Naive thymus-derived CD4-positive, alpha-beta T cell (primary cell): ENCODE measurements at regions not wholly inside any gene's neighbourhood (a gene's known extent, or its start where the extent isn't known, plus 50 kb on each side); places are given as distances from the start of the nearest gene placed in this dataset.

Source experiments
- ATAC-seq: fragments of 150-1000 bp; cut with Tn5 transposase; 2 replicates; pipeline ENCODE4 v1.10.0; 2021; ENCODE audit warnings: mild to moderate bottlenecking, moderate library complexity
- CTCF ChIA-PET: fragments of 350-600 bp; sonication (Branson Sonifier 250); formaldehyde crosslinking; loops from one replicate; lab custom pipeline; 2021; ENCODE audit warnings: antibody characterized with exemption; lab: Charles Lee
- POLR2A ChIA-PET: fragments of 350-600 bp; sonication (Branson Sonifier 250); formaldehyde crosslinking; loops from one replicate; lab custom pipeline; 2021; ENCODE audit warnings: antibody characterized with exemption, inconsistent platforms; lab: Charles Lee
- DNase-seq, 9 donors: peaks; one replicate each; pipeline versions ENCODE4 v3.0.0 to v3.0.0-alpha.2; 2020 to 2022; ENCODE audit warnings: mixed read lengths in 1 of 9
- H3K27ac ChIP-seq: one replicate; pipeline ENCODE4 v1.7.0; 2013; ENCODE audit warnings: mild to moderate bottlenecking, low read depth, low read length, moderate library complexity
- H3K27me3 ChIP-seq, 2 donors: one replicate each; pipeline ENCODE4 v1.7.0; 2013; ENCODE audit warnings: low read length in 2 of 2, mild to moderate bottlenecking in 2 of 2, moderate library complexity in 2 of 2; ENCODE audit not compliant: control insufficient read depth in 2 of 2, insufficient read depth in 2 of 2
- H3K36me3 ChIP-seq, 3 experiments: 1 replicate in 2 of 3; 2 replicates in 1 of 3; pipeline ENCODE4 v1.7.0; 2013; ENCODE audit warnings: low read length in 3 of 3, mild to moderate bottlenecking in 3 of 3, moderate library complexity in 1 of 3; ENCODE audit not compliant: insufficient read depth in 3 of 3, control insufficient read depth in 2 of 3
- H3K4me1 ChIP-seq, 2 donors: one replicate each; pipeline ENCODE4 v1.7.0; 2013; ENCODE audit warnings: low read length in 2 of 2, mild to moderate bottlenecking in 2 of 2, moderate library complexity in 1 of 2; ENCODE audit not compliant: control insufficient read depth in 2 of 2, insufficient read depth in 2 of 2
- H3K4me3 ChIP-seq: 2 replicates; pipeline ENCODE4 v1.7.0; 2013; ENCODE audit warnings: mild to moderate bottlenecking, low read length
- H3K9me3 ChIP-seq, 3 experiments: 1 replicate in 2 of 3; 2 replicates in 1 of 3; pipeline ENCODE4 v1.7.0; 2013; ENCODE audit warnings: low read length in 3 of 3; ENCODE audit not compliant: control insufficient read depth in 2 of 3
- H3K27ac Mint-ChIP-seq, 9 donors: one replicate each; pipeline ENCODE4 v1.8.0; 2020 to 2022; ENCODE audit warnings: mixed read lengths in 9 of 9, mild to moderate bottlenecking in 8 of 9, moderate library complexity in 5 of 9, inconsistent platforms in 2 of 9
- H3K27me3 Mint-ChIP-seq, 5 donors: one replicate each; pipeline ENCODE4 v1.8.0; 2021 to 2022; ENCODE audit warnings: mixed read lengths in 5 of 5, mild to moderate bottlenecking in 1 of 5
- H3K36me3 Mint-ChIP-seq, 5 donors: one replicate each; pipeline ENCODE4 v1.8.0; 2020 to 2022; ENCODE audit warnings: mixed read lengths in 5 of 5, mild to moderate bottlenecking in 3 of 5, inconsistent platforms in 1 of 5
- H3K4me1 Mint-ChIP-seq, 7 donors: one replicate each; pipeline ENCODE4 v1.8.0; 2020 to 2022; ENCODE audit warnings: mixed read lengths in 7 of 7, mild to moderate bottlenecking in 3 of 7, inconsistent platforms in 1 of 7
- H3K4me3 Mint-ChIP-seq, 10 donors: one replicate each; pipeline ENCODE4 v1.8.0; 2020 to 2022; ENCODE audit warnings: mild to moderate bottlenecking in 10 of 10, mixed read lengths in 10 of 10, moderate library complexity in 6 of 10, inconsistent platforms in 2 of 10
- H3K9me3 Mint-ChIP-seq, 11 donors: one replicate each; pipeline ENCODE4 v1.8.0; 2020 to 2022; ENCODE audit warnings: mixed read lengths in 11 of 11, mild to moderate bottlenecking in 4 of 11, inconsistent platforms in 1 of 11, moderate library complexity in 1 of 11
- intact Hi-C, 2 donors: fragments of 100-400 bp; cut with micrococcal nuclease; formaldehyde crosslinking; loops; one replicate each; pipeline ENCODE4 v1.15.1; 2023

- ATAC-seq = no peak
- Mint-ChIP-seq H3K27ac (no peak overlapping the region), H3K27me3 (no peaks in the 10 kb centered on the region), H3K9me3 (peaks cover 0 to 19% (median 2%) of the 10 kb centered on the region in 11 donors), H3K4me3 (no peak overlapping the region), H3K36me3 (no peaks in the 10 kb centered on the region), H3K4me1 (no peaks in the 10 kb centered on the region)
- ChIA-PET POLR2A (no interaction called here), CTCF (no interaction called here)
- DNase-seq = no peak
- Histone ChIP-seq H3K4me1 (no peaks in the 10 kb centered on the region), H3K36me3 (no peaks in the 10 kb centered on the region), H3K27me3 (no peaks in the 10 kb centered on the region), H3K4me3 (no peak overlapping the region), H3K9me3 (no peaks in the 10 kb centered on the region), H3K27ac (no peak overlapping the region)
- intact Hi-C loops = no loop called here
Measured at GRCh38 chr17:71237903-71238538, 882.8 kb upstream of the SOX9 start.

DNA sequence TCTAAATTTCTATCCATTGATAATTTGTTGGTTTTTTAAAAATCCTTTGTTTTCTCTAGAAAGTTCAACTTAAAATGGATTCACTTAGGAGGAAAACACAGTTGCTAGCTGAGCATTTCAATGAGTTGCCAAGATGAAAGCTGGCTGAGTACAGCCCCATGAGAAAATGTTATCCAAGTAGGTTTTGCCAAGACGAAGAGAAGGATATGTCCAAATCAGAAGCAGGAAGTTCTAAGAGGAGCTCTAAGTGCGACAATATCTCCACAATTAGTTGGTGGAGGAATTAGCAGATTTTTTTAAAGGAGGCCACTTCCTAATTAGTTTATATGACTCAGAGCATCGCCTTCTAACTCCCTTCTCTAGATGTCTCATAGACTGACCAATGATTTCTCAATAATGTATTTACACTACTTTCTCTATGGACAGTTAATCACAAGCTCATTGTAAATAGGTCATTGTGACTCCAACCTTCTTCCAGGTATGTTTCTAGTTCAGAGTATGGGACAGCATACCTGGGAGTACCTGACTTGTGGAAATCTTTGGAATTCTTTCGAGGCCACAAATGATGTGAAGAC, 873.3 kb upstream of the SOX9 start:
- Mint-ChIP-seq H3K27me3 (no peaks in the 10 kb centered on the region), H3K27ac (no peak overlapping the region), H3K36me3 (no peaks in the 10 kb centered on the region), H3K4me3 (no peak overlapping the region), H3K4me1 (no peaks in the 10 kb centered on the region), H3K9me3 (peaks cover 0 to 13% (median 3%) of the 10 kb centered on the region in 11 donors)
- no peak overlapping the region for H3K27ac ChIP-seq
- H3K4me1 ChIP-seq = no peaks in the 10 kb centered on the region
- ChIA-PET CTCF (no interaction called here), POLR2A (no interaction called here)
- no peaks in the 10 kb centered on the region for H3K36me3 ChIP-seq
- no peak overlapping the region for H3K4me3 ChIP-seq
- intact Hi-C loops = no loop called here
- no peaks in the 10 kb centered on the region for H3K9me3 ChIP-seq
- no peak for ATAC-seq
- no peak for DNase-seq
- no peaks in the 10 kb centered on the region for H3K27me3 ChIP-seq

DNA sequence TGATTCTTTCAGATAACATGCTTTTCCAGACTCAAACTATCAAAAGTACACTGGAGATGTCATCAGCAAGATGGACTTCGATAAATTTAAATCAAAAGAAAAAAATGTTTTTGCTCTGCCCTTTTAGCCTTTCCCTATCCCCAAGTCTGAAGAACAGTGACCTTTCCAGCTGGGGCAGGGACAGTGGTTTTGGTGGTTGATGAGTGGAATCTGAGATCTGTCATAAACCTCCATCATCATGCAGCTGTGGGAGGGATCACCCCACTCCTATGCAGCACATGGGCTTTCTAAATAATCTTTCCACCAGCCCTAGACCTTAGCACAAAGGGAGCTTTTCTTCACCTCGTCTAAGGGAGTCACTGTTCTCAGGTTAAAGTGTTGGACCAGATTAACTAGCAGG, 869.5 kb upstream of the SOX9 start:
- no peaks in the 10 kb centered on the region for H3K36me3 ChIP-seq

DNA sequence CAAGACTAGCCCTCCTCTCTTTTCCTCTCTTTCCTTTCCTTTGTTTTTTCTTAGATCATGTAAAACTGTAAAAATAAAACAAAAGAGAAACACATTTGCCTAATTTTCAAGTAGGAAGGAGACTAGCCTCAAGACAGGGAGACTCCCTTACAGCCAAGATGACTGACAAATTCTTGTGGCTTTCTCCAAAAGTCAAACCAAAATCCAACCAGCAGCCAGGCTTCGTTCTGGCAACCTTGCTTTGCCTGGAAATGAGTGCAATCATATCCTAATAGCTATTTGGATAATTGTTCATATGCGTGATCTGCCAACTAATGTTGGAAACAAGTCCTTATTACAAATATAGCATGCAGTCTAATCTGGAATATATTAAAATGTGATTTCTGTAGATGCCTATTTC, 868.9 kb upstream of the SOX9 start:
- Histone ChIP-seq H3K4me1 (no peaks in the 10 kb centered on the region), H3K4me3 (no peak overlapping the region), H3K36me3 (no peaks in the 10 kb centered on the region), H3K27me3 (no peaks in the 10 kb centered on the region), H3K27ac (no peak overlapping the region), H3K9me3 (no peaks in the 10 kb centered on the region)
- peaks cover 0 to 13% (median 2%) of the 10 kb centered on the region in 11 donors for H3K9me3 Mint-ChIP-seq
- H3K27me3 Mint-ChIP-seq = no peaks in the 10 kb centered on the region
- no peak overlapping the region for H3K4me3 Mint-ChIP-seq
- ChIA-PET POLR2A (no interaction called here), CTCF (no interaction called here)
- H3K36me3 Mint-ChIP-seq = no peaks in the 10 kb centered on the region
- DNase-seq (no peak), ATAC-seq (no peak)
- intact Hi-C loops = no loop called here
- H3K27ac Mint-ChIP-seq = no peak overlapping the region
- H3K4me1 Mint-ChIP-seq = no peaks in the 10 kb centered on the region

More for the DNA sequence above, 869.5 kb upstream of the SOX9 start:
- Mint-ChIP-seq H3K27me3 (no peaks in the 10 kb centered on the region), H3K4me1 (no peaks in the 10 kb centered on the region), H3K4me3 (no peak overlapping the region), H3K9me3 (peaks cover 0 to 13% (median 2%) of the 10 kb centered on the region in 11 donors), H3K36me3 (no peaks in the 10 kb centered on the region), H3K27ac (no peak overlapping the region)
- DNase-seq (no peak), ATAC-seq (no peak)
- Histone ChIP-seq H3K9me3 (no peaks in the 10 kb centered on the region), H3K4me3 (no peak overlapping the region), H3K27ac (no peak overlapping the region), H3K4me1 (no peaks in the 10 kb centered on the region), H3K27me3 (no peaks in the 10 kb centered on the region)
- POLR2A ChIA-PET = no interaction called here
- intact Hi-C loops = no loop called here
- CTCF ChIA-PET = no interaction called here

- POLR2A ChIA-PET = no interaction called here
- intact Hi-C loops = no loop called here
- CTCF ChIA-PET = no interaction called here
Measured at GRCh38 chr17:71252436-71252835, 868.4 kb upstream of the SOX9 start.

GRCh38 chr17:71257096-71257495, 863.7 kb upstream of the SOX9 start:
- H3K27ac ChIP-seq = no peak overlapping the region

More at GRCh38 chr17:71252436-71252835, 868.4 kb upstream of the SOX9 start:
- no peak overlapping the region for H3K27ac Mint-ChIP-seq
- H3K27me3 Mint-ChIP-seq = no peaks in the 10 kb centered on the region
- Histone ChIP-seq H3K36me3 (no peaks in the 10 kb centered on the region), H3K27ac (no peak overlapping the region), H3K27me3 (no peaks in the 10 kb centered on the region), H3K4me1 (no peaks in the 10 kb centered on the region), H3K4me3 (no peak overlapping the region), H3K9me3 (no peaks in the 10 kb centered on the region)
- H3K36me3 Mint-ChIP-seq = no peaks in the 10 kb centered on the region
- ATAC-seq = no peak
- H3K4me1 Mint-ChIP-seq = no peaks in the 10 kb centered on the region
- peaks cover 0 to 13% (median 3%) of the 10 kb centered on the region in 11 donors for H3K9me3 Mint-ChIP-seq
- no peak overlapping the region for H3K4me3 Mint-ChIP-seq
- no peak for DNase-seq

DNA sequence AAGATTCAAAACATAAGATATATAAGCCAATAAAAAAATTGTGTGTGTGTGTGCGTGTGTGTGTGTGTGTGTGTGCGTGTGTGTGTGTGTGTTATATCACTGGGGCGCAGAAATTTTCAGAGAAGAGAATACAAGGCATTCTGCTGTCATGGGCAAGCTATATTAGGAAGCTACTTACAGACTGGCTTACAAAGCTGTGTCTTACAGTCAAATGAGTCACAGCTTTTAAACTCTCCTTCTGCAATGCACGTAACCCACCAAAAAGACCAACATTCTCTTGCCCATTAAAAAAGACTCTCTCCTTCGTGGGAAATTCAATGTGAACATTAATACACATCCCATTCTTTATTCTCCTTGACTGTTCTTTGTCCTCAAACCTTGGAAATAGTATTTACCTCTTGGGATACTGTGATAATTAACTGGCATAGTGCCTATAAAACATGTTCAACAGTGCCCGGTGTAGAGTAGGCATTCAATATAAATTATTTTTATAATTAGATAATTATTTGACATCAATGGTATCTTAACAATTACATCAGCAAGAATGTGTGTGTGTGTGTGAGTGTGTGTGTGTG, 860.4 kb upstream of the SOX9 start:
- H3K27ac ChIP-seq = no peak overlapping the region
- no peaks in the 10 kb centered on the region for H3K27me3 ChIP-seq
- no peak overlapping the region for H3K4me3 ChIP-seq
- H3K36me3 Mint-ChIP-seq = peaks cover 0 to 4% (median 0%) of the 10 kb centered on the region in 5 donors
- no peaks in the 10 kb centered on the region for H3K27me3 Mint-ChIP-seq
- H3K36me3 ChIP-seq = no peaks in the 10 kb centered on the region
- no peaks in the 10 kb centered on the region for H3K4me1 Mint-ChIP-seq
- ChIA-PET POLR2A (no interaction called here), CTCF (no interaction called here)
- DNase-seq = no peak
- intact Hi-C loops = no loop called here
- H3K4me3 Mint-ChIP-seq = no peak overlapping the region
- ATAC-seq = no peak
- H3K27ac Mint-ChIP-seq = no peak overlapping the region
- no peaks in the 10 kb centered on the region for H3K9me3 ChIP-seq
- no peaks in the 10 kb centered on the region for H3K4me1 ChIP-seq
- H3K9me3 Mint-ChIP-seq = peaks cover 0 to 22% (median 9%) of the 10 kb centered on the region in 11 donors

More at GRCh38 chr17:71257096-71257495, 863.7 kb upstream of the SOX9 start:
- Mint-ChIP-seq H3K9me3 (peaks cover 0 to 13% (median 0%) of the 10 kb centered on the region in 11 donors), H3K4me3 (no peak overlapping the region), H3K36me3 (no peaks in the 10 kb centered on the region), H3K27me3 (no peaks in the 10 kb centered on the region), H3K4me1 (no peaks in the 10 kb centered on the region), H3K27ac (no peak overlapping the region)
- no peaks in the 10 kb centered on the region for H3K36me3 ChIP-seq
- ChIA-PET POLR2A (no interaction called here), CTCF (no interaction called here)
- no peaks in the 10 kb centered on the region for H3K9me3 ChIP-seq
- no peak overlapping the region for H3K4me3 ChIP-seq
- DNase-seq = no peak
- no peaks in the 10 kb centered on the region for H3K4me1 ChIP-seq
- no peaks in the 10 kb centered on the region for H3K27me3 ChIP-seq
- intact Hi-C loops = no loop called here
- ATAC-seq = no peak
